Fibroblast of mammary gland (primary cell): ENCODE measurements at regions not wholly inside any gene's neighbourhood (a gene's known extent, or its start where the extent isn't known, plus 50 kb on each side); places are given as distances from the start of the nearest gene placed in this dataset.

Source experiments
- DNase-seq: peaks from one replicate; pipeline ENCODE4 v3.0.0-alpha.2; 2010; ENCODE audit warnings: low read depth
- H3K4me3 ChIP-seq: 2 replicates; pipeline ENCODE4 v1.5.1; 2011; ENCODE audit warnings: low read depth, mild to moderate bottlenecking, low read length, moderate library complexity; ENCODE audit not compliant: control insufficient read depth
- CTCF ChIP-seq: conservative IDR thresholded peaks from 2 replicates; pipeline ENCODE4 v1.5.1; 2011; ENCODE audit warnings: low read depth, low read length, inconsistent platforms; ENCODE audit not compliant: control insufficient read depth, insufficient read depth

- no peak for TF ChIP-seq CTCF
- no peak overlapping the region for H3K4me3 ChIP-seq
- no peak for DNase-seq
These were observed 78.0 kb upstream of the KCNJ3 start for GRCh38 chr2:154620471-154620870.

DNA sequence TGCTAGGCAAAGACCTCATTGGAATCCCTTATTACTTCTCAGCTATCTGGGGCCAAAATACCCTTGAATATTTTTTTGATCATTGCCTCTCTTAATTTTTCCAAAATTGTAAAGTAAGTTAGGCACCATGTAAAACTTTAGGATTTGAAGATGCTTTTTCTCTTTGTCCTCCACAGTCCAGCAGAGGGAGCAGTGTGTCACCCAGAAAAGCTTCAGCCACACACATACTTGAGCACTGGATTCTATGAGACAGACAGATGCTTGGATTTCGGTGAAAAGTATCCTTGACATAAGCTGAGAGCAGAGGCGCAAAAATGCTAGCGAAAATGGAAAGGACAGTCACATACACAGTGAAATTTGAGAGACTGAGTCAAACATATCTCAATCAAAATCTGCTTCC, 74.7 kb upstream of the KCNJ3 start:
- H3K4me3 ChIP-seq: no peak overlapping the region
- peak; percentile 44 for DNase-seq
- peak; percentile 58 for TF ChIP-seq CTCF

GRCh38 chr2:154637456-154637855, 61.0 kb upstream of the KCNJ3 start:
- no peak for TF ChIP-seq CTCF
- no peak overlapping the region for H3K4me3 ChIP-seq
- no peak for DNase-seq

- no peak for TF ChIP-seq CTCF
- H3K4me3 ChIP-seq: no peak overlapping the region
- no peak for DNase-seq
These were observed 59.7 kb upstream of the KCNJ3 start for GRCh38 chr2:154638783-154639182.

- no peak for DNase-seq
- H3K4me3 ChIP-seq: no peak overlapping the region
- no peak for TF ChIP-seq CTCF
These were observed 58.5 kb upstream of the KCNJ3 start for GRCh38 chr2:154640000-154640399.
